Naive thymus-derived CD4-positive, alpha-beta T cell (primary cell): ENCODE measurements at regions not wholly inside any gene's neighbourhood (a gene's known extent, or its start where the extent isn't known, plus 50 kb on each side); places are given as distances from the start of the nearest gene placed in this dataset.

Experiments used
- ATAC-seq: fragments of 150-1000 bp; cut with Tn5 transposase; 2 replicates; pipeline ENCODE4 v1.10.0; 2021; ENCODE audit warnings: mild to moderate bottlenecking, moderate library complexity
- CTCF ChIA-PET: fragments of 350-600 bp; sonication (Branson Sonifier 250); formaldehyde crosslinking; loops from one replicate; lab custom pipeline; 2021; ENCODE audit warnings: antibody characterized with exemption; lab: Charles Lee
- POLR2A ChIA-PET: fragments of 350-600 bp; sonication (Branson Sonifier 250); formaldehyde crosslinking; loops from one replicate; lab custom pipeline; 2021; ENCODE audit warnings: antibody characterized with exemption, inconsistent platforms; lab: Charles Lee
- DNase-seq, 9 donors: peaks; one replicate each; pipeline versions ENCODE4 v3.0.0 to v3.0.0-alpha.2; 2020 to 2022; ENCODE audit warnings: mixed read lengths in 1 of 9
- H3K27ac ChIP-seq: one replicate; pipeline ENCODE4 v1.7.0; 2013; ENCODE audit warnings: mild to moderate bottlenecking, low read depth, low read length, moderate library complexity
- H3K27me3 ChIP-seq, 2 donors: one replicate each; pipeline ENCODE4 v1.7.0; 2013; ENCODE audit warnings: low read length in 2 of 2, mild to moderate bottlenecking in 2 of 2, moderate library complexity in 2 of 2; ENCODE audit not compliant: control insufficient read depth in 2 of 2, insufficient read depth in 2 of 2
- H3K36me3 ChIP-seq, 3 experiments: 1 replicate in 2 of 3; 2 replicates in 1 of 3; pipeline ENCODE4 v1.7.0; 2013; ENCODE audit warnings: low read length in 3 of 3, mild to moderate bottlenecking in 3 of 3, moderate library complexity in 1 of 3; ENCODE audit not compliant: insufficient read depth in 3 of 3, control insufficient read depth in 2 of 3
- H3K4me1 ChIP-seq, 2 donors: one replicate each; pipeline ENCODE4 v1.7.0; 2013; ENCODE audit warnings: low read length in 2 of 2, mild to moderate bottlenecking in 2 of 2, moderate library complexity in 1 of 2; ENCODE audit not compliant: control insufficient read depth in 2 of 2, insufficient read depth in 2 of 2
- H3K4me3 ChIP-seq: 2 replicates; pipeline ENCODE4 v1.7.0; 2013; ENCODE audit warnings: mild to moderate bottlenecking, low read length
- H3K9me3 ChIP-seq, 3 experiments: 1 replicate in 2 of 3; 2 replicates in 1 of 3; pipeline ENCODE4 v1.7.0; 2013; ENCODE audit warnings: low read length in 3 of 3; ENCODE audit not compliant: control insufficient read depth in 2 of 3
- H3K27ac Mint-ChIP-seq, 9 donors: one replicate each; pipeline ENCODE4 v1.8.0; 2020 to 2022; ENCODE audit warnings: mixed read lengths in 9 of 9, mild to moderate bottlenecking in 8 of 9, moderate library complexity in 5 of 9, inconsistent platforms in 2 of 9
- H3K27me3 Mint-ChIP-seq, 5 donors: one replicate each; pipeline ENCODE4 v1.8.0; 2021 to 2022; ENCODE audit warnings: mixed read lengths in 5 of 5, mild to moderate bottlenecking in 1 of 5
- H3K36me3 Mint-ChIP-seq, 5 donors: one replicate each; pipeline ENCODE4 v1.8.0; 2020 to 2022; ENCODE audit warnings: mixed read lengths in 5 of 5, mild to moderate bottlenecking in 3 of 5, inconsistent platforms in 1 of 5
- H3K4me1 Mint-ChIP-seq, 7 donors: one replicate each; pipeline ENCODE4 v1.8.0; 2020 to 2022; ENCODE audit warnings: mixed read lengths in 7 of 7, mild to moderate bottlenecking in 3 of 7, inconsistent platforms in 1 of 7
- H3K4me3 Mint-ChIP-seq, 10 donors: one replicate each; pipeline ENCODE4 v1.8.0; 2020 to 2022; ENCODE audit warnings: mild to moderate bottlenecking in 10 of 10, mixed read lengths in 10 of 10, moderate library complexity in 6 of 10, inconsistent platforms in 2 of 10
- H3K9me3 Mint-ChIP-seq, 11 donors: one replicate each; pipeline ENCODE4 v1.8.0; 2020 to 2022; ENCODE audit warnings: mixed read lengths in 11 of 11, mild to moderate bottlenecking in 4 of 11, inconsistent platforms in 1 of 11, moderate library complexity in 1 of 11
- intact Hi-C, 2 donors: fragments of 100-400 bp; cut with micrococcal nuclease; formaldehyde crosslinking; loops; one replicate each; pipeline ENCODE4 v1.15.1; 2023

DNA sequence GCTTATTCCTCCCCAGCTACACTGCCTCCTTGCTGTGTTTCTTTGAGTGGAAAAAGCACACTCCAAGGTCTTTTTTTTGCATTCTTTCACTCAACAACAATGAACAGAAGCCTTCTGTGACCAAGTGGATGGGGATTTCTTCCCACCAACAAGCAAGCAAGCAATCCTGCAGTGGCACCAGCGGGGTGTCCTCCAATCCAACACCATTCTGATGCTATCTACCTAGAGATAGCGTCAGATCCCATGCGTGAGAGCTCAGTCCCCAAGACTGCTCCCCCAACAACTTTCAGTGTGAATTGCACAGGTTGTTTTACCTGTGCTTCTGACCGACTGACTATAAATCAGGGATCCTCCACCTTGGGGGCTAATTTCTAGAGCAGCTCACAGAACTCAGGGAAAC, 311.0 kb upstream of the PODXL start:
- ATAC-seq (no peak), DNase-seq (no peak)
- Histone ChIP-seq H3K27me3 (no peaks in the 10 kb centered on the region), H3K27ac (no peak overlapping the region), H3K36me3 (no peaks in the 10 kb centered on the region), H3K4me3 (no peak overlapping the region), H3K4me1 (no peaks in the 10 kb centered on the region), H3K9me3 (no peaks in the 10 kb centered on the region)
- intact Hi-C loops: no loop called here
- Mint-ChIP-seq H3K4me1 (no peaks in the 10 kb centered on the region), H3K4me3 (no peak overlapping the region), H3K36me3 (peaks cover 0 to 4% (median 0%) of the 10 kb centered on the region in 5 donors), H3K27me3 (peaks cover 0 to 45% (median 26%) of the 10 kb centered on the region in 5 donors), H3K27ac (no peak overlapping the region), H3K9me3 (peaks cover 0 to 20% (median 4%) of the 10 kb centered on the region in 11 donors)
- CTCF ChIA-PET: no interaction called here
- POLR2A ChIA-PET: interaction anchor here (0.5 kb wide), 1 partner anchor 15 kb away, joined by 3 read pairs; no protein-coding TSS in a partner anchor

DNA sequence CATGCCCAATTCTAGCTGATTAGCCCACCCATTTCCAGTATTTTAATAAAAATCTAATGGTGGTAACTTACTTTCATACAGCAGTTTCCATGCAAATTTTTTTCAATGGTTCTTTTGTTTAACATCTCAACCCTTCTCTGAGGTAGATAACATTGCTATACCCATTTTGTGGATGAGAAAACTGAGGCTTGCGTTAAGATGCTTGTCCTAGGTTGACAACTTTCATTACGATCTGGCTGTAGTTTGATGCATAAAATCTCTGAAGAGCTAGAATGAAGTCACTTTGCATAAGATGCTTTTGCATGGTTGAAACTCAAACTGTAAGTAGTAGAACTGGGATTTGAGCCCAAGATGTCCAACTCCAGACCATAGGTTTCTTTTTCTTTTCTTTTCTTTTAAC, 309.5 kb upstream of the PODXL start:
- H3K9me3 Mint-ChIP-seq: peaks cover 0 to 8% (median 0%) of the 10 kb centered on the region in 11 donors
- H3K27ac ChIP-seq: no peak overlapping the region
- ChIA-PET POLR2A (no interaction called here), CTCF (no interaction called here)
- no peak overlapping the region for H3K4me3 Mint-ChIP-seq
- no peaks in the 10 kb centered on the region for H3K27me3 ChIP-seq
- DNase-seq: no peak
- H3K4me1 Mint-ChIP-seq: no peaks in the 10 kb centered on the region
- ATAC-seq: no peak
- intact Hi-C loops: no loop called here
- peaks cover 0 to 35% (median 23%) of the 10 kb centered on the region in 5 donors for H3K27me3 Mint-ChIP-seq
- no peaks in the 10 kb centered on the region for H3K36me3 ChIP-seq
- no peaks in the 10 kb centered on the region for H3K4me1 ChIP-seq
- no peaks in the 10 kb centered on the region for H3K9me3 ChIP-seq
- H3K36me3 Mint-ChIP-seq: no peaks in the 10 kb centered on the region
- no peak overlapping the region for H3K4me3 ChIP-seq
- H3K27ac Mint-ChIP-seq: no peak overlapping the region

DNA sequence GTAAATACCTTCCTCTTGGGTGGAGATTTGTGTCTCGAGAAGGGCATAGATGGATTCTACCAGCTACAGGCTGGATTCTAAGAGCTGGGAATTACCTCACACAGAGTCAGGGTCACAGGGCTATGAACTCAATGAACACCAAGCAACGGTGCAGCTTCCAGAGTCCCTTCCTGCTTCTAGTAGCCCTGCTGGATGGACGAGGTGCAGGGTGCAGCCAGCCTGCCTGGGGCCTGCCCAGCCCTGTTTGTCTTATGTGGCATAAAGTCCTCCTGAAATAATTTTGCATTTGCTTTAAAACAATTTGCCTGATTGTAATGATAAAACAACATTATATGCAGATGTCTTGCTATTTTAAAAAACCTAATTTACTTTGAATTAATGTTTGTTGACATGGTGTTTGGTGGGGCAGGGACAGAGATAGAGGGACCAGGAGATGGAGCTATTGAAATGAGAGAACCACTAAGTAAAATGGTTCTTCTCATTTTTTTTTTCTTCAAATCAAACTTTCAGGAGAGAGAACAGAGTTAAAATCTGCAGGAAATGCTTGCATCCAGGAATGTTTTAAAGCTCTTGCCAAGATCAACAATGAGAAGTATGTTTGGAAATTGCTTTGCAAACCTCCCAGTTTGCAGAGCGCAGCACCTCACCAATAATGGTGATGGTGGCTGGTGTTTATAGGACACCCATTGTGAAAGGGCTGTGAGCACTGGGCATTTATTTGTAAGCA, 305.4 kb upstream of the PODXL start:
- intact Hi-C loops: no loop called here
- H3K36me3 Mint-ChIP-seq: no peaks in the 10 kb centered on the region
- Histone ChIP-seq H3K4me1 (no peaks in the 10 kb centered on the region), H3K9me3 (no peaks in the 10 kb centered on the region), H3K27ac (no peak overlapping the region), H3K27me3 (no peaks in the 10 kb centered on the region), H3K36me3 (no peaks in the 10 kb centered on the region), H3K4me3 (no peak overlapping the region)
- ChIA-PET POLR2A (no interaction called here), CTCF (interaction anchor here (0.6 kb wide), 1 partner anchor 103 kb away, joined by 3 read pairs; no protein-coding TSS in a partner anchor)
- H3K27ac Mint-ChIP-seq: no peak overlapping the region
- ATAC-seq (no peak), DNase-seq (no peak)
- peaks cover 0 to 1% (median 0%) of the 10 kb centered on the region in 11 donors for H3K9me3 Mint-ChIP-seq
- H3K27me3 Mint-ChIP-seq: peaks cover 0 to 22% (median 0%) of the 10 kb centered on the region in 5 donors
- H3K4me3 Mint-ChIP-seq: no peak overlapping the region
- H3K4me1 Mint-ChIP-seq: no peaks in the 10 kb centered on the region

DNA sequence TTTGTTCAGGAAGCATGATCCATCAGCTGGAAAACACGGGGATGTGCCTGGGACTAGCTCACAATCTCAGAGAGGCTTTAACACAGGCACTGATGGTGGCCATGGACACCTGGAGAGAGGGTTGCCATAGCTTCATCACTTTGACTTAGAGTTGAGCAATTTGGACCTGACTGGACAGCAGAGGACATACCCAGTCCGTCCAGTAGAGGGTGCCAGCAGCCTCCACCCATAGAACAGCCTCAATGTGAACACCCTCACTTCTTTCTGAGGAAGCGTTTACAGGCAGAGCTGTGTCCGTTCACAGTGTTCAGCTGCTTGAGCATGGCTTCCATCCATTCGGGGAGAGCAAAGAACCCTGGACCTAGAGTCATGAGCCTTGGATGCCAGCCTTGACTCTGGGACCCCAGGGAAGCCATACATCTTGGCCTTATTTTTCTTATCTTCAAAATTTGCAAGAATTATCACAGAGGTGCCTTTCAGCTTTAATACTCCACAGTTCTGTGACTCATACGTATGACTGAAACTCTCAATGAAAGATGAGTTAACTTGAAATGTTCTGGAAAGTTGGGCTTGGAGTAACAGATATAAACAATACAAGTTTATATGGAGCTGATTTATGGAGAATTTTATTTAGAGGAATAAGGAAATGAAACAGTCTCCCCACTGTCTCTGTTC, 302.9 kb upstream of the PODXL start:
- peaks cover 0 to 21% (median 6%) of the 10 kb centered on the region in 11 donors for H3K9me3 Mint-ChIP-seq

DNA sequence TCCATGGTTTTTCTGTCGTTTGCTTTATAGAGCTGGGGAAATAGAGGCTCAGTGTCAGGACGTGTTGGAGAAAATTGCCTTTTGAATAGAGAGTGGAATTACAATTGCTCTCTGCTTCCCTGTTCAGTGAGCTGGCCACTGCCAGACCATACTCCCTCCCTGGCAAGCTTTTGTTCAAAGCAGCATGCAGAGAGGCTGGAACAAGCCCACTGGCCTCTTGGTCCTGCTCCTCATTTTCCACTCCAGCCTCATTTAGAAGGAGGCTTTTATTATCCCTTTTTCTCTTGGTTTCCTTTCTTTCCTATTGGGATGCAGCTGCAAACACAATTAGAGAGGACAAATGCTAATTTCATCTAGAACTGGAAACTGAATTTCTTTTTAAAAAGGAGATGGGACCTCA, 302.2 kb upstream of the PODXL start:
- Histone ChIP-seq H3K36me3 (no peaks in the 10 kb centered on the region), H3K4me3 (no peak overlapping the region), H3K4me1 (no peaks in the 10 kb centered on the region), H3K27ac (no peak overlapping the region), H3K27me3 (no peaks in the 10 kb centered on the region), H3K9me3 (no peaks in the 10 kb centered on the region)
- Mint-ChIP-seq H3K4me3 (no peak overlapping the region), H3K9me3 (peaks cover 0 to 25% (median 6%) of the 10 kb centered on the region in 11 donors), H3K27me3 (peaks cover 0 to 19% (median 10%) of the 10 kb centered on the region in 5 donors), H3K36me3 (peaks cover 0 to 5% (median 0%) of the 10 kb centered on the region in 5 donors), H3K27ac (no peak overlapping the region), H3K4me1 (no peaks in the 10 kb centered on the region)
- POLR2A ChIA-PET: no interaction called here
- ATAC-seq (no peak), DNase-seq (no peak)
- intact Hi-C loops: loop anchor here in 1 of 2 donors (1.0 kb wide), 1 partner anchor 722 kb away; no protein-coding TSS in a partner anchor
- CTCF ChIA-PET: no interaction called here

More for the DNA sequence above, 302.9 kb upstream of the PODXL start:
- Mint-ChIP-seq H3K4me3 (no peak overlapping the region), H3K4me1 (no peaks in the 10 kb centered on the region), H3K27me3 (peaks cover 0 to 26% (median 10%) of the 10 kb centered on the region in 5 donors), H3K27ac (no peak overlapping the region), H3K36me3 (peaks cover 0 to 5% (median 0%) of the 10 kb centered on the region in 5 donors)
- Histone ChIP-seq H3K36me3 (no peaks in the 10 kb centered on the region), H3K9me3 (no peaks in the 10 kb centered on the region), H3K4me1 (no peaks in the 10 kb centered on the region), H3K27me3 (no peaks in the 10 kb centered on the region), H3K27ac (no peak overlapping the region), H3K4me3 (no peak overlapping the region)
- intact Hi-C loops: loop anchor here in 1 of 2 donors (1.0 kb wide), 1 partner anchor 721 kb away; no protein-coding TSS in a partner anchor
- peak in 6 of 9 donors; percentile 1 to 35 (median 6) for DNase-seq
- ATAC-seq: peak; percentile 67
- CTCF ChIA-PET: no interaction called here
- POLR2A ChIA-PET: no interaction called here

DNA sequence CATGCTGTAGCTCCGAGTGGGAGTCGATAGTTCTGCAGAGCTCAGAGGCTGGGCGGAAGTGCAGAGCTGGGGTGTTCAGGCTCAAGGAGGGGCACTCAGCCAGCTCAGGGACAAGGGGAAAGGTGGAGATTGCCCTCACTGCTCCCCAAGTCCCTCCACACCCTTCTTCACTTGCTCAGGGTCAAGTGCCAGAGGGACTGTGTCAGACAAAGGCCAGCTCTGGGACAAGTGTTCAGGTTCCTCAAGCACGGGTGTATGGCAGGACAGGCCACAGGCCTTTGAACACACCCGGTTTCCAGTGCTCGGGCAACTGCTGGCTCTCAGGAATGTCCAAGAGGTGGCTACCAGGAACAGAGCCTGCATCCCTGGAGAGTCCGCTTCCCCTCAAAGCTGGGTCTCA, 293.0 kb upstream of the PODXL start:
- POLR2A ChIA-PET: no interaction called here
- H3K36me3 ChIP-seq: no peaks in the 10 kb centered on the region
- H3K9me3 Mint-ChIP-seq: peaks cover 0 to 6% (median 0%) of the 10 kb centered on the region in 11 donors

More for the DNA sequence above, 293.0 kb upstream of the PODXL start:
- Histone ChIP-seq H3K9me3 (no peaks in the 10 kb centered on the region), H3K4me1 (no peaks in the 10 kb centered on the region), H3K27me3 (no peaks in the 10 kb centered on the region), H3K27ac (no peak overlapping the region), H3K4me3 (no peak overlapping the region)
- Mint-ChIP-seq H3K4me1 (no peaks in the 10 kb centered on the region), H3K27ac (no peak overlapping the region), H3K36me3 (no peaks in the 10 kb centered on the region), H3K27me3 (peaks cover 0 to 33% (median 21%) of the 10 kb centered on the region in 5 donors), H3K4me3 (no peak overlapping the region)
- intact Hi-C loops: no loop called here
- DNase-seq (no peak), ATAC-seq (no peak)
- CTCF ChIA-PET: no interaction called here
